Nephron progenitor cell (in vitro differentiated cells): ENCODE measurements at regions not wholly inside any gene's neighbourhood (a gene's known extent, or its start where the extent isn't known, plus 50 kb on each side); places are given as distances from the start of the nearest gene placed in this dataset.
"Not testable (repeated sequence)": the region's sequence is repeated elsewhere in the genome, so short reads cannot be mapped to it uniquely, and the experiment has no call there.

Source experiments
- DNase-seq: peaks from one replicate; pipeline ENCODE4 v3.0.0; 2021
- H3K27ac Mint-ChIP-seq: 2 replicates; pipeline ENCODE4 v1.8.0; 2021; ENCODE audit warnings: mild to moderate bottlenecking, moderate library complexity, mixed read lengths
- H3K27me3 Mint-ChIP-seq: 2 replicates; pipeline ENCODE4 v1.8.0; 2021; ENCODE audit warnings: mild to moderate bottlenecking, low read depth, mixed read lengths; ENCODE audit not compliant: poor library complexity
- H3K36me3 Mint-ChIP-seq: 2 replicates; pipeline ENCODE4 v1.8.0; 2021; ENCODE audit warnings: low read depth, mixed read lengths
- H3K4me1 Mint-ChIP-seq: 2 replicates; pipeline ENCODE4 v1.8.0; 2021; ENCODE audit warnings: mixed read lengths
- H3K4me3 Mint-ChIP-seq: 2 replicates; pipeline ENCODE4 v1.8.0; 2021; ENCODE audit warnings: mild to moderate bottlenecking, moderate library complexity, mixed read lengths
- H3K9me3 Mint-ChIP-seq: 2 replicates; pipeline ENCODE4 v1.8.0; 2021; ENCODE audit warnings: mild to moderate bottlenecking, moderate library complexity, mixed read lengths
- CTCF ChIP-seq: fragments of 200-600 bp; sonication (generic); IDR thresholded peaks from 2 replicates; pipeline ENCODE4 v1.5.0; 2021; ENCODE audit warnings: antibody characterized with exemption

GRCh38 chr17:13833921-13834320, 232.2 kb upstream of the HS3ST3A1 start:
- DNase-seq, result no peak
- Mint-ChIP-seq H3K36me3 (peaks cover 6% of the 10 kb centered on the region), H3K9me3 (peaks cover 3% of the 10 kb centered on the region), H3K27ac (no peak overlapping the region), H3K4me3 (no peak overlapping the region), H3K4me1 (peaks cover under 1% of the 10 kb centered on the region), H3K27me3 (peaks cover 8% of the 10 kb centered on the region)
- no peak for TF ChIP-seq CTCF

GRCh38 chr17:13835151-13835550, 233.4 kb upstream of the HS3ST3A1 start:
- Mint-ChIP-seq H3K27me3 (peaks cover 8% of the 10 kb centered on the region), H3K27ac (no peak overlapping the region), H3K36me3 (peaks cover 6% of the 10 kb centered on the region), H3K4me3 (no peak overlapping the region), H3K4me1 (no peaks in the 10 kb centered on the region), H3K9me3 (peaks cover 3% of the 10 kb centered on the region)
- no peak for TF ChIP-seq CTCF
- DNase-seq, result no peak

GRCh38 chr17:13837417-13837816, 231.9 kb upstream of the COX10 start:
- peaks cover 2% of the 10 kb centered on the region for H3K36me3 Mint-ChIP-seq
- TF ChIP-seq CTCF, result no peak
- peaks cover 3% of the 10 kb centered on the region for H3K27me3 Mint-ChIP-seq
- no peak overlapping the region for H3K4me3 Mint-ChIP-seq
- H3K27ac Mint-ChIP-seq, result no peak overlapping the region
- no peak for DNase-seq
- H3K4me1 Mint-ChIP-seq, result no peaks in the 10 kb centered on the region
- peaks cover 1% of the 10 kb centered on the region for H3K9me3 Mint-ChIP-seq

- H3K27ac Mint-ChIP-seq, result no peak overlapping the region
- no peaks in the 10 kb centered on the region for H3K27me3 Mint-ChIP-seq
- DNase-seq, result no peak
- no peak for TF ChIP-seq CTCF
- H3K9me3 Mint-ChIP-seq, result no peaks in the 10 kb centered on the region
- H3K36me3 Mint-ChIP-seq, result no peaks in the 10 kb centered on the region
- no peak overlapping the region for H3K4me3 Mint-ChIP-seq
- peaks cover 16% of the 10 kb centered on the region for H3K4me1 Mint-ChIP-seq
Observed at GRCh38 chr17:13840254-13840653, 229.1 kb upstream of the COX10 start.

- H3K9me3 Mint-ChIP-seq, result peaks cover 23% of the 10 kb centered on the region
- H3K4me1 Mint-ChIP-seq, result peaks cover 16% of the 10 kb centered on the region
- no peak for TF ChIP-seq CTCF
- H3K27me3 Mint-ChIP-seq, result no peaks in the 10 kb centered on the region
- peaks cover 11% of the 10 kb centered on the region for H3K36me3 Mint-ChIP-seq
- DNase-seq, result no peak
- H3K27ac Mint-ChIP-seq, result peak overlapping the region; percentile 34
- H3K4me3 Mint-ChIP-seq, result no peak overlapping the region
Observed at GRCh38 chr17:13843862-13844635, 225.3 kb upstream of the COX10 start.

GRCh38 chr17:13851889-13852288, 217.4 kb upstream of the COX10 start:
- H3K4me3 Mint-ChIP-seq, result no peak overlapping the region
- H3K4me1 Mint-ChIP-seq, result no peaks in the 10 kb centered on the region
- H3K36me3 Mint-ChIP-seq, result peaks cover 20% of the 10 kb centered on the region
- no peak for DNase-seq
- H3K27me3 Mint-ChIP-seq, result peaks cover 3% of the 10 kb centered on the region
- H3K9me3 Mint-ChIP-seq, result peaks cover 26% of the 10 kb centered on the region
- H3K27ac Mint-ChIP-seq, result no peak overlapping the region
- TF ChIP-seq CTCF, result no peak

GRCh38 chr17:13855730-13856129, 213.6 kb upstream of the COX10 start:
- not testable (repeated sequence) for H3K27me3 Mint-ChIP-seq, DNase-seq, H3K4me3 Mint-ChIP-seq, H3K27ac Mint-ChIP-seq, H3K4me1 Mint-ChIP-seq
- H3K36me3 Mint-ChIP-seq, result peaks cover 40% of the 10 kb centered on the region
- H3K9me3 Mint-ChIP-seq, result peaks cover 43% of the 10 kb centered on the region
